HepG2 (cell line): ENCODE measurements at regions not wholly inside any gene's neighbourhood (a gene's known extent, or its start where the extent isn't known, plus 50 kb on each side); places are given as distances from the start of the nearest gene placed in this dataset.

ENCODE experiments used
- ATAC-seq: fragments of 200-7000 bp; cut with Tn5 transposase; 3 replicates; pipeline ENCODE4 v1.9.1; 2020; ENCODE audit warnings: mild to moderate bottlenecking, moderate library complexity
- BruUV-seq: library from RNA; stranded (reverse); fragments of 400-500 nt; replicated peaks from 2 replicates; lab custom pipeline; 2021; lab: Mats Ljungman, UMichigan
- CTCF ChIA-PET: fragments of 300-600 bp; formaldehyde crosslinking; extraction: SDS; loops from one replicate; lab custom pipeline; 2021; ENCODE audit warnings: low total read pairs, inconsistent platforms, low intra/inter-chr PET ratio; lab: Yijun Ruan, JAX
- POLR2A ChIA-PET: fragments of 350-600 bp; sonication (Branson Sonifier 250); formaldehyde crosslinking; loops from one replicate; lab custom pipeline; 2020; ENCODE audit warnings: antibody characterized with exemption, inconsistent platforms; lab: Yijun Ruan, JAX
- DNase-seq: peaks from one replicate; pipeline ENCODE4 v3.0.0-alpha.2; 2015; ENCODE audit warnings: low spot score
- FAIRE-seq: peaks from 3 replicates; lab custom pipeline; 2011; peaks lifted over from hg19 to GRCh38; lab: Jason Lieb, UNC
- H2AFZ ChIP-seq: one replicate; pipeline ENCODE4 v1.6.1; 2011; ENCODE audit warnings: low read length, inconsistent platforms
- H3K27ac ChIP-seq: fragments of 300-600 bp; 3 replicates; pipeline ENCODE4 v1.8.0; 2011; ENCODE audit warnings: mixed run types, mild to moderate bottlenecking, mixed read lengths, low read length, inconsistent platforms; ENCODE audit not compliant: insufficient read depth; ENCODE audit errors: extremely low read length
- H3K27me3 ChIP-seq, 2 experiments: fragments of 200-600 bp in 1 of 2; 2 replicates in 1 of 2; 3 replicates in 1 of 2; pipeline versions ENCODE4 v1.6.0 to v1.8.0; 2011; ENCODE audit warnings: low read length in 2 of 2, mild to moderate bottlenecking in 2 of 2, moderate library complexity in 2 of 2, inconsistent platforms in 1 of 2; ENCODE audit not compliant: insufficient read depth in 2 of 2, control insufficient read depth in 1 of 2
- H3K36me3 ChIP-seq, 2 experiments: fragments of 200-600 bp in 1 of 2; replicated peaks in 1 of 2; 2 replicates in 1 of 2; 3 replicates in 1 of 2; pipeline versions ENCODE4 v1.5.1 to v1.8.0; 2011; ENCODE audit warnings: low read length in 2 of 2, inconsistent platforms in 1 of 2; ENCODE audit not compliant: insufficient read depth in 2 of 2, control insufficient read depth in 1 of 2
- H3K4me1 ChIP-seq: 2 replicates; pipeline ENCODE4 v1.5.1; 2012; ENCODE audit warnings: low read length, inconsistent platforms; ENCODE audit not compliant: insufficient read depth
- H3K4me2 ChIP-seq: 2 replicates; pipeline ENCODE4 v1.6.0; 2011; ENCODE audit warnings: low read depth, low read length, inconsistent platforms
- H3K4me3 ChIP-seq, 3 experiments: fragments of 200-600 bp in 1 of 3; sonication (generic), shearing (Covaris generic) in 1 of 3; replicated peaks in 1 of 3; 2 replicates each; pipeline ENCODE4 v1.5.1; 2011 to 2016; ENCODE audit warnings: low read length in 3 of 3, inconsistent platforms in 2 of 3, low read depth in 2 of 3, mild to moderate bottlenecking in 2 of 3, control low read depth in 1 of 3, mixed read lengths in 1 of 3; ENCODE audit not compliant: insufficient read depth in 1 of 3
- H3K79me2 ChIP-seq: one replicate; pipeline ENCODE4 v1.6.1; 2011; ENCODE audit warnings: low read length, inconsistent platforms; ENCODE audit not compliant: insufficient read depth
- H3K9ac ChIP-seq: 2 replicates; pipeline ENCODE4 v1.6.0; 2011; ENCODE audit warnings: mild to moderate bottlenecking, low read depth, low read length, inconsistent platforms; ENCODE audit not compliant: insufficient read depth
- H3K9me3 ChIP-seq: 2 replicates; pipeline ENCODE4 v1.5.1; 2012; ENCODE audit warnings: mild to moderate bottlenecking, low read length
- H4K20me1 ChIP-seq: 2 replicates; pipeline ENCODE4 v1.6.0; 2011; ENCODE audit warnings: inconsistent platforms, mild to moderate bottlenecking, low read length, moderate library complexity; ENCODE audit not compliant: insufficient read depth
- MNT ChIP-seq: fragments of 450-650 bp; IDR thresholded peaks from 2 replicates; pipeline ENCODE4 v1.6.1; 2016
- PRDM4 ChIP-seq: sonication (generic); formaldehyde crosslinking; IDR thresholded peaks from 2 replicates; pipeline ENCODE4 v1.9.0; 2021; ENCODE audit warnings: missing genetic modification reagents, borderline replicate concordance
- ZKSCAN5 ChIP-seq: sonication (generic); formaldehyde crosslinking; IDR thresholded peaks from 2 replicates; pipeline ENCODE4 v1.5.1; 2020; ENCODE audit warnings: mild to moderate bottlenecking, missing genetic modification reagents
- ZNF260 ChIP-seq: sonication (generic); formaldehyde crosslinking; IDR thresholded peaks from 2 replicates; pipeline ENCODE4 v1.4.0; 2020; ENCODE audit warnings: missing genetic modification reagents, low read depth, mild to moderate bottlenecking, borderline replicate concordance
- ZNF543 ChIP-seq: sonication (generic); formaldehyde crosslinking; IDR thresholded peaks from 2 replicates; pipeline ENCODE4 v1.4.0; 2020; ENCODE audit warnings: mild to moderate bottlenecking, missing genetic modification reagents
- ZNF768 ChIP-seq: sonication (generic); formaldehyde crosslinking; IDR thresholded peaks from 2 replicates; pipeline ENCODE4 v1.4.0; 2020; ENCODE audit warnings: missing genetic modification reagents
- WGBS: methylation state at CpG from one replicate; pipeline ENCODE4 v1.1.6; 2017; ENCODE audit warnings: low lambda C conversion rate; 5-methylcytosine and 5-hydroxymethylcytosine counted together
- in situ Hi-C: cut with HindIII; loops from 2 replicates; pipeline ENCODE4 v1.10.0; 2017; ENCODE audit warnings: low pct_unique_long_range_greater_than_20kb; ENCODE audit not compliant: extremely low pct_ligation_motif_present
- intact Hi-C: fragments of 100-400 bp; cut with micrococcal nuclease; formaldehyde crosslinking; loops from one replicate; pipeline ENCODE4 v1.10.0; 2022; ENCODE audit not compliant: unreplicated experiment

- TF ChIP-seq PRDM4 (no peak), ZKSCAN5 (CRISPR knock-in tag) (no peak)
Measured at GRCh38 chr9:14500705-14501104, 186.8 kb upstream of the NFIB start (continued).

GRCh38 chr9:14499976-14500375 lies 186.0 kb upstream of the NFIB start:
- in situ Hi-C loops (no loop called here), intact Hi-C loops (no loop called here)
- H4K20me1 ChIP-seq, result no peaks in the 10 kb centered on the region
- BruUV-seq, result no TSS peak
- no peak overlapping the region for H3K4me3 ChIP-seq
- no peaks in the 10 kb centered on the region for H3K36me3 ChIP-seq
- no peak overlapping the region for H3K4me2 ChIP-seq
- 51% methylated on average over 6 of the region's 6 CpGs for WGBS
- H3K27ac ChIP-seq, result no peak overlapping the region
- ATAC-seq, result no peak
- H3K27me3 ChIP-seq, result peaks cover 0 to 4% of the 10 kb centered on the region in 2 experiments; a peak in 2 of 5 replicates
- ChIA-PET POLR2A (no interaction called here), CTCF (no interaction called here)
- no peak for FAIRE-seq
- H3K9me3 ChIP-seq, result no peaks in the 10 kb centered on the region
- peak; percentile 34; the same call in 1 of the 2 replicates for TF ChIP-seq ZNF768 (CRISPR knock-in tag)
- no peak for TF ChIP-seq ZNF543 (CRISPR knock-in tag)
- H3K4me1 ChIP-seq, result no peaks in the 10 kb centered on the region
- H3K9ac ChIP-seq, result no peak overlapping the region
- DNase-seq, result no peak
- no peak overlapping the region for H2AFZ ChIP-seq
- H3K79me2 ChIP-seq, result no peaks in the 10 kb centered on the region

GRCh38 chr9:14498824-14499223 lies 184.9 kb upstream of the NFIB start:
- ATAC-seq (no peak), DNase-seq (no peak), FAIRE-seq (no peak)
- Histone ChIP-seq H3K9me3 (no peaks in the 10 kb centered on the region), H3K4me3 (no peak overlapping the region), H2AFZ (no peak overlapping the region), H3K79me2 (no peaks in the 10 kb centered on the region), H3K36me3 (no peaks in the 10 kb centered on the region), H3K9ac (no peak overlapping the region), H3K27me3 (peaks cover 1 to 13% of the 10 kb centered on the region in 2 experiments; a peak in 3 of 5 replicates), H4K20me1 (no peaks in the 10 kb centered on the region), H3K27ac (no peak overlapping the region), H3K4me2 (no peak overlapping the region), H3K4me1 (no peaks in the 10 kb centered on the region)
- CTCF ChIA-PET, result no interaction called here
- TF ChIP-seq ZNF260 (CRISPR knock-in tag) (no peak), MNT (peak; percentile 97)
- POLR2A ChIA-PET, result no interaction called here
- BruUV-seq, result no TSS peak
- intact Hi-C loops, result no loop called here
- 0% methylated on average over 5 of the region's 5 CpGs for WGBS
- in situ Hi-C loops, result no loop called here
